Activated CD4-positive, alpha-beta T cell treated with anti-CD3 and anti-CD28 coated beads, Interleukin-2, amount 50 U/mL, for 4 hours (primary cell): ENCODE measurements at regions not wholly inside any gene's neighbourhood (a gene's known extent, or its start where the extent isn't known, plus 50 kb on each side); places are given as distances from the start of the nearest gene placed in this dataset.

Experiments used
- DNase-seq, 2 experiments: peaks; one replicate each; pipeline ENCODE4 v3.0.0-alpha.2; 2020

DNA sequence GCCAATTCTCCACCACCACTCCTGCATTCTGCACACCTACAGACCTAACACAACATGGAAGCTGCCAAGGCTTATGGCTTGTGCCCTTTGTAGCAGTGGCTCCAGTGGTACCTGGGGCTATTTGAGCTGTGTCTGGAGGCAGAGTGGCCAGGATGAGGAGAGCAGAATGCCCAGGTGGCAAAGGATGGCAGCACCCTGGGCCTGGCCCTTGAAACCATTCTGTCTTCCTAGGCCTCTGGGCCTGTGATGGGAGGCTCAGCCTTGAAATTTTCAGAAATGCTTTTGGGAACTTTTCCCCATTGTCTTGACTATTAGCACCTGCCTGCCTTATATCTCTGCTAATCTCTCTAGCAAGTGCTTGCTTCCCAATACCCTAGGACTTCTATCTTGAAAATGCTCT lies 241.7 kb downstream of the TMEM167A start:
- DNase-seq = no peak

DNA sequence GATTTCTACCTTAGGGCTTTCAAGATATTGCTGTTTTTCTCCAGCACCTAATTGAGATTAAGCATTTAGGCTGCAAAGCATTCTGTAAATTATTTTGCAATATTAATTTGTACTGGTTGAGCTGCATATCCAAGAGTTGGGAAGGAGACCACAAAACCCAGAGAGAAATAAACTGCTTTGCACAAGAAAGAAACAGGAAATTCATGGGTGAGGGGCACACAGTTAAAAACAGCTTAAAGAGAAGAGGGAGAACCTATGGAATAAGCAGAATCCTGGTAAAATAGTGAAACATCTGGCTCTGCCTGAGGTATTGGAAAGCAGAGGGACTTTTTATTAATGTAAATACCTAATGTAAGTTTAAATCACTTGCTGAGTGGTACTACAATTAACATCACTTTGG lies 243.0 kb downstream of the TMEM167A start:
- DNase-seq = no peak

DNA sequence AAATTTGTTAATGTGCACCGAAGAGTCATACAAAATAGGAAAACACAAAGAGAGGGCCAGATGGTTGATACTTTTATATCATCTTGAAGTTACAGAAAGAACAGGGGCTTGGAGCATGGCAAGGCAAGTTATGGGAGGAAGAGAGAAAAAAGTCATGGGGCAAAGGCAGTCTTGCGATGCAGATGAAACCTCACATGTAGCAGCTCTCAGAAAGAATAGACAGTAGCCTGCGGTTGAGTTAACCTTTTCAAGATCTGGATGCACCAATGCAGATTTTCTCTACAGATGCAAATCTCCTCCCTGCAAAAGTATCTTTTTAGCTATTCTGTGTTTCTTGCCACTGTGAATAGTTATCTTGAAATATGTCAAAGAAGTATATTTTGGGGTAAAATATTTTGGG lies 243.9 kb downstream of the TMEM167A start:
- no peak for DNase-seq

DNA sequence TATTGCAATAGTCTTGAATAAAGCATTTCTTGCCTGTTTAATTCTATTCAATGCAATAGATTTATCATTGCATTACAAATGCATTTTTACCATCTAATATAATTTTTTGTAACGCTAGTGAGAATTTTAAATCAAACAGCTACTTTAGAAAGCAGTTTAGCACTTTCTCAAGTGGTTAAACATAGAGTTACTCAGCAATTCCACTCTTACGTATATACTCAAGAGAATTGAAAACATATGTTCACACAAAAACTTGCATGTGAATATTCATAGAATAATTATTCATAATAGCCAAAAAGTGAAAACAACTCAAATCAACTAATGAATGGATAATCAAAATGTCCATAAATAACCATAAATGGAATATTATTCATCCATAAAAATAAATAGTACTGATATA lies 244.7 kb downstream of the TMEM167A start:
- DNase-seq = no peak

DNA sequence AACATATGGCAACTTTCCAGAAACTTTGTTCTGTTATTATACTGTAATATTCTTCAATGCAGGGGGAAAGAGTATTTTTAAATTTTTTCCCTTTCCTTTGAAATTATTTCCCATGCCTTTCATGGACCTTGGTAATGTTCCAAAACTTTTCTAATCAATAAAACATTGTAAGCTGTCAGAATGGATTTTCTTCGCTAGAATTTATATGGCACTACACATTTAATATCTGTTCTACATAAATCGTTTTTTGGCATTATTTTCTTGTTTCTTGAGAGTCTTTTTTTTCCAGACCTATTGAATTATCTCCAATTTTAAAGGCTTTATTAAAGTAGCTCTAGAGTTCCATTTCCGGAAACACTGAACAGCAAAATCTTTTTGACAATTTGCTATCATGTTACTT lies 249.0 kb downstream of the TMEM167A start:
- DNase-seq = no peak

DNA sequence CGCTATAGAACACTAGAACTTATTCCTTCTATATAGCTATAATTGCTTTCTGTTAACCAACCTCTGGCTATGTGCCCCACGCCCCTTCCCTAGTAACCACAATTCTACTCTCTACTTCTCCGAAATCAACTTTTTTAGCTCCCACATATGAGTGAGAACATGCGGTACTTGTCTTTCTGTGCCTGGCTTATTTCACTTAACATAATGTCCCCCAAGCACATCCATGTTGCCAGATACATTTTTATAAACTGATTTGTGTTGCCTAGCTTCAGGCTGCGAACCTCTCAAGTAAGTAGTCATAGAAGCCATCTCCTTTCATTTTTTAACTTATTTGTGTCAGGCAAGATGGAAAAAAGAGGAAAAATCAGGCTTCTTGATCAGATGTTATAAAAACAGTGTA lies 249.5 kb downstream of the TMEM167A start:
- DNase-seq = no peak

DNA sequence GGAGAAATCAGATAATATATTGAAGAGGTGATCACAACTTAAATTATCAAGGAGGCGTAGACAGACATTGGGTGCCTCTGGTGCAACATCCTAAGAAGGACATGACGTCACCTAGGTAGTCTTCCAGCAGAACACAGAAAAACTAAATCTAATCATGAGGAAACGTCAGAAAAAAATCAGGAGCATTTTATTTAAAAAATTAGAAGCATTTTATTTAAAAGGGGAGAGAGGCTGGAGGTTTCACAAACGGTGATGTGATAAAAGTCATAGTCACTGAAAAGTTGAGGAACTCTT lies 254.6 kb downstream of the TMEM167A start:
- DNase-seq = no peak

DNA sequence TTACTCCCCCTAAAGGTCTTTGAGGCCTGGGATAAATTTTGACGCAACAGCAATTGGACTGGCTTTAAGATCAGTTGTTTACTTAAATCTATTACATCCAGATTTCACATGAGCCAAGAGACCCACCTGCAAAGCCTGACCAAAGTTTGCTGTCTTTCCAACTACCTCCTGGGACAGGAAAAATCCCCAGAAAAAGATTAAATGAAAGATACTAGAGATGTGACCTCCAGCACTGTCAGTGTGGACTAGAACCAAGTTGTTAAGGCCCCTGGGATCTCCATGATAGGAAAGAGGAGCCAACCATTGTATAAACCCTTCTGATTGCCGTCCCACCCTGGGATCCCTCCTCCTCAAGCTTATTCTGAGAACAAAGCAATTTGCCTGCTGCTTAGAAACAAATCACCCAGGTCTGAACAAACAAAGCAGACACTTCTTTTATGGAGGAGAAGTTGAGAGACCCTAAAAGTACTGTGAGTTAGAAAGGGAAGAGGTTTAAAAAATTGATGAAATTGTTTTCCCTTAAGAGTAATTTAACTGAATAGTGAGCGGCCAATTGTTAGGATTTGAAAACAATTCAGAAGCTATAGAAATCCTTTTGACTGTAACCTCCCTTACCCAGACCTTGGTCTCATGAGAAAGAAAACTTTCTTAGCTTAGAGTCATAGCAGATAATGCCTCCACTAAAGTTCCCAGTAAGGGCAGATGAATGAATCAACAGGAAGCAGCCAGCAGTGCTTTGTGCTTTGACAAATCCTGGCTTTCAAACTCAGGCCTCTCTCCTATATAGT lies 255.2 kb downstream of the TMEM167A start:
- no peak for DNase-seq

DNA sequence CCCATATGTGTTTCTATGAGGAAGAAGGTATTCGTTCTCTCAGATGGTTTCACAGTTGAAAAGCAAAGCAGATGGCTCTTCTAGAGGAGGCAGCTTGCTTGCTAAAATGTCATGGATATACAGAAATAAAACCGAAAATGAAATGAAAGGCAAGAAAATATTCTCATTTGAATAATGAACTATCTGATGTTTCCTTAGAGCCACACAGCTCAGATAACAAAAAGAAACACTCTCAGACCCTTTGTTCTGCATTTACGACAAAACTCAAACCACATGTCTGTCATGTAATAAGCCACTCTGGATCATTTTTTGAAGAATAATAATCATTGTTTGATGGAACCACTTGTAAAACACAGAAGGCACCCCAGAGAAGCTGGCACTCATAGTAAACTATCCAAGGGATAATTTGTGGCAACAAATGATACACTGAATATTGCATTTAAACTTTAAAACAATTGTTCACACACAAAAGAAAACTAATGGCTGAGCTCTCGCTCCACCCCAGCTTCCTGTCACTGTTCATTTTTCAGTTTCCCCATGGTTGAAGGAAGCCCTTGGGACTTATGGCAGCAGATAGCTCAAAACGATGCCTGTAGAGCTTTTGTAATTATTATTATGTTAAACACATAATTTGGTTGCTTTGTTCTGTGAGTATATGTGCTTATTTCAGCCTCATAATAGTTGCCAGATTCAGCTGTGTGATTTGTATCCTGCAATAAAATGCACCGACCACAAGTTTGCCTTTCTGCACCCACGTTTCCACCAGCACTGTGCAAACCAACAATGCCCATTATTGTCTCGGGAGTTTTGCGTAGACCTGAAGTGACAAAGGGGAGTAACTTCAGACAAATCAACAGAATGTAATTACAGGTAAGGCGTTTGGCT lies 256.0 kb downstream of the TMEM167A start:
- DNase-seq = no peak

DNA sequence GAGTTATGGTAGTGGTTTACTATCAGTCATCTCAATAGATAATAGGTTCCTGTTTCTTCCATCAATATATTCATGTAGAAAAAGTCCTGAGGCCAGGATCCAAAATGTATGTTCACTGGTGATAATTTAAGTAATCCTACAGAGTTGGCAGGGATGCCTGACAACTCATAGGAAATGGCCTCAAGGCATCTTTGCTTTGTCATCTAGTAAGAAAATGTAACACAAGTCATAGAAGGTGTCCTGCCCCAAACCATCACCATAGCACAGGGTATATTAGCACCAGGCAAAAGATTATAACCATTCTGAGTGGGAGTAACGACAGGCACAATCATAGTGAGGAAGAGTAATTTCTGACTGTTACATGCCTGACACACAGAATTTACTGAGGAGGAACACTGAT lies 257.0 kb downstream of the TMEM167A start:
- no peak for DNase-seq

DNA sequence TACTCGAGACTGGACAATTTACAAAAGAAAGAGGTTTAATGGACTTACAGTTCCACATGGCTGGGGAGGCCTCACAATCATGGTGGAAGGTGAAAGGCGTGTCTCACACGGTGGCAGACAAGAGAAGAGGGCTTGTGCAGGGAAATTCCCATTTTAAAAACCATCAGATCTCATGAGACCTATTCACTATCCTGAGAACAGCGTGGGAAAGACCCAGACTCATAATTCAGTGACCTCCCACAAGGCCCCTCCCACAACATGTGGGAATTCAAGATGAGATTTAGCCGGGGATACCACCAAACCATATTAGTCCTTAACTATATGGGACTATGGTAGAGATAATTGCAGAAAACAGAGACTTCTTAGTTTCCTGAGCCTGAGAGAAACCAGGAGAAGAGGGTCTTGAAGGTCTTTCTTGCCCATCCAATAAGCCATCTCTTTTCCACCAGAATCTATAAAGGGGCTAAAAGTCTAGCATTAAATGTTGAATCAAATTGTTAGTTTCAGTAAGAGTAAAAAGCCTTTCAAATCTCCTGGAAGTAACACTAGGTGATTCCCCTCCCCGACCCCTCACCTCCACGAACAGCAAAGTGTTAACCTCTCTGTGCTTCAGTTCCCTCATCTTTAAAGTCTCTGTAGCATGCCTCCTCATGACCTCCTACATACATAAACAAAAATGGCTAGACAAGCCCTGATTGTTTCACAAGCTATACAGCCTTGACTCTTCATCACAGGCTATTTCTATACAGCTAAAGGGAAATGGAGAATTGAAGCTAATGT lies 259.1 kb downstream of the TMEM167A start:
- no peak for DNase-seq

DNA sequence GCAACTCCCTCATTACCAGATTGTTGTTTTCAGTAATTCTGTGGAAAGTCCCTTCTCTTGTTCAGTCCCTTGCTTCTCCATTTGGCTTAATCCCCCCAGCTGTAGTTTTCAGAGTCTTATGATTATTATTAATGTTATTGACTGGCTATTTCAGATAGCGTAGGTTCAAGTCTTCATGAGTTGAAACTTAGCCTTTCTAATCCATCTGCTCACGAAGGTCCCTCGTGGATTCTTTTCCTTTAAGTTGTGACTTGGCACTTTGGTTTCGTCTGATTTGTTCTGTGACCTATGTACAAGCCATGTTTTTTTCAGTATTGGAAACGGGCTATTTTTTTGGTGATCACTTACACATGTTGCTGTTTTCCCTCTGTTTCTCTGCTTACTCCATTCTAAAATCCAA lies 260.3 kb downstream of the TMEM167A start:
- no peak for DNase-seq

DNA sequence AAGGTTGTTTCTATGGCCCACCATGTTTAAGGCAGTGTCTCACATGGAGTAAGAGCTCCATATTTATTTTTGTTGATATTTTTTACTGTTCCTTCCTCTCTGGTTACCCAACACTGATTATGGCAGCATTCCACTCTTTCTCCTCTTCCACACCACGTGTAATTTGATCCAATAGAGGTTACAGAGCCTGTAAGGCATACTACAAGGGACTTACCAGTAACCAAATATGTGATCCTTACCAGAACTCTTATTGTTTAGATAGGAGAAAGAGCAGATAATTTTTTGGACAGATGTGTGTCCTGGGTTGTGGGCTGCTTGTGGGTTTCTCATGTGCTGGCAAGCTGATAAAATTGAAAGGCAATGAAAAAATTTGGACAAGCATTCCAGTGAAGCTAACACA lies 261.3 kb downstream of the TMEM167A start:
- DNase-seq = no peak

DNA sequence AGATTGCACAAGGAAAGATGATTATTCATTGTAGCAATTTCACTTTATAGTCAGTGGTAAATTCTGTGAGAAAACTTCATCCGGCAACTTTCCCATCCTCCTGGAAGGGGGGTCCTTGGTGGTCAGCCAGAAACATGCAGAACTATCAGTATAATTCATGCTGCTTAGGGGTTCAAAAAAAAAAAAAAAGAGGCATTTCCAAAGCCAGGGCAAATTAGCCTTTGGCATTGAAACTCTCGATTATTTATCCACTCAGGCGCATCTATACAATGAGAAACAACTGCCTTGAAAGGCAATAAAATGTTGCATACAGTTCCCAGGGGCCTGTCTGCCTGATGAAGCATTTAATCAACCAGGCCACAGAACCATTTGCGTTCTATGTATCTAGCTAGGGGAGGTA lies 263.3 kb downstream of the TMEM167A start:
- DNase-seq = no peak

DNA sequence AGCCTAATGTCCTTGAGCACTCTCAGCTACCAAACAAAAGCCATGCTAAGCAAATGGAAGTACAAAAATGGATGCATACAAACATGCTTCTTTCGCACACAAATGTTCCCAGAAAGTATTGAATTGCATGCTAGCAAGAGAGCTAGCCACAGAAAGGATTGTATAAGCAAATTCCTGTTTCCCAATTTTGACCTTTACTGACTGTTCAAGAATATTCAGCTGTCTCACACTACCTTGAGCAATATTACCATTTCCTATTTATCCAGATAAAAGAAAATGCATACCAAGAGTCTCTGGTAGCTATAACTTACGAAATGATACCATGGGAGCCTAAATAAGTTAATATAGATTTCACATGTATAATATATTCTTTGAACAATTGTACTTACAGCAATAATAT lies 264.6 kb downstream of the TMEM167A start:
- DNase-seq = no peak

DNA sequence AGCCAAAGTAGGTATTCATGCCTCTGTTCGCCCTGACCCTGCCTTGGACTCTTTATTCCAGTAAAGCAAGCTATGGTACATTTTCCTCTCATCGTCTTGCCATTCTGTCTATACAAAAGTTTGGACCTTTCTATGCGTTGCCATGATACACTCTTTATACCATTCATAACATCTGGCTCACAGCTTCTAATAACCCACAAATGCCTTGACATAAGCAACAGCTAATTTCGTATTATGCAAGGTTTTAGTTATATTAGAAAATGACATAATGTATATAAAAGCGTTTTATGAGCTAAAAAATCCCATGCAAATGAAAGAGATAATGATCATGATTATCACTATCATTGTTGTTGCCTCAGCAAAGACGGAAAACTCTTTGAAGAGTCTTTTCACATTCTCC lies 265.7 kb downstream of the TMEM167A start:
- DNase-seq = no peak

DNA sequence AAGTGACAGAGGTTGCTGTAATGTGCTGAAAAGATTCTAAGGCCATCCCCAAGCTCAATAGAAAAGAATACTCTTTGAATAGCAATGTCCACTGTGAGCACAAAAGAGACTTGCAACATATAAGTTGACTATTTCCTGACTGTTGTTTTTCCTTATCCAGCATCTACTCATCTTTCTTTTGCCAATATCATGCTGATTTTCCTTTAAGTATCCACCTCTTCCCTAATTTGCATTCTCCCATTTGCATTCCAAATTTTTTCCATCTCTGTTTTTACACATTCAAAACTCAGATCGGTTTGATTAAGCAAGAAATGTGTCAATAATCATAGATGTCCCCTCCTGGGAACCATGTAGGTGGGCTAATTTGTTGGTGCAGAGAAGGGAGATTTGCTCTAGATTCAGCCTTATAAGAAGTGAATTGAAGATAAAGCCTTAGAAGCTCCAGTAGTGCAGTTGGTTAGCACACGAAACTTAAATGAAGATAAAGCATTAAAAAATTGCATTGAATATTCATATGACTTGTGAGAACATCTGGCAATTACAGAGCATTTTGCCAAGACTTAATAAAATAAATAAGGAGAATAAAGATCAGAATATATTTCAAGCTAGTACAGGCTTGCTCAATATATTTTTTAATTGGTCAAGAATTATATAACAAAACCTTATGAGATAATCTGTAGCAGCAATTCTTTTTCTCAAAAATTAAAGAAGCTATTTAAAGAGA lies 267.6 kb downstream of the TMEM167A start:
- no peak for DNase-seq

DNA sequence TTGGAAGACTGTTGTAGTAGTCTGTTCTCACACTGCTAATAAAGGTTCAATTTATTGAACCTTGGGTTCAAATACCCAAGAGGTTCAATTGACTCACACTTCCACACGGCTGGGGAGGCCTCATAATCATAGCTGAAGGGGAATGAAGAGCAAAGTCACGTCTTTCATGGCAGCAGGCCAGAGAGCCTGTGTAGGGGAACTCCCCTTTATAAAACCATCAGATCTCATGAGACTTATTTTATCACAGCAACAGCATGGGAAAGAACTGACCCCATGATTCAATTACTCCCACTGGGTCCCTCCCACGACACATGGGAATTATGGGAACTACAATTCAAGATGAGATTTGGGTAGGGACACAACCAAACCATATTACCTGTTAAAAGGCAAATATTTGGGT lies 268.2 kb downstream of the TMEM167A start:
- no peak for DNase-seq

DNA sequence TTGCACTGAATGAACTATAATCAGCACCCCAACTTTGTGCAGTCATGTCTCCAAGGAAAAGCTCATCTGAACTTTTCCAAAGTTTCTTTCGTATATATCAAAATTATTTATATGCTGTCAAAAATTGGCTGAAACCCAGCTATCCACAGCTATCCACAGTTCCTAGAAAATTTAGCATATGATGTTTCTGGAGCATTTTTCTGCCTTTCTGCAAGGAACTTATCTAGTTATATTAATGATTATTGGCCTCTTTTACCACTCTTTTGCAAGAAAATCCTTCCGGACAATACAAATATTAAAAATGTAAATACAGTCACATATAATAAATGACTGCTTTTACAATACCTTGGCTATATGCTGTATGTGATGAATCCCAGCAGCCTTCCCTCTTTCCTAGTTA lies 270.2 kb downstream of the TMEM167A start:
- no peak for DNase-seq

DNA sequence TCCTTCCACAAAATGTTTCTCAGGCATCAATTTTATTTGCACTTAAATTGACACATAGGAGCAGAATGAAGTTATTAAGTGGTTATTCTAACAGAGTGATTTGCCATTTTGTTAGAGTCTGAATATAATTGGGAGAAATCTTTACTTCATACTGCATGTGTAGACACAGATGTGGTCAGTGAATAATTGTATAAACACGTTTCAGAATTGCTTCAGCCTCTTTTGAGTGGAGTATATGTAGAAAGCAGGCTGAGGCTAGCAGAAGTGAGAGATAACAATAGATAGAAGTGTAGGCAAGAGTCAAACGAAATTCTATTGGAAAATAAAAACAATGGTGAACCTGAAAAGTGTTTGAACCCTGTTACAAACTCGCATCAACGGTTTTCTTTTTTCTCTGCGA lies 270.7 kb downstream of the TMEM167A start:
- DNase-seq = no peak

DNA sequence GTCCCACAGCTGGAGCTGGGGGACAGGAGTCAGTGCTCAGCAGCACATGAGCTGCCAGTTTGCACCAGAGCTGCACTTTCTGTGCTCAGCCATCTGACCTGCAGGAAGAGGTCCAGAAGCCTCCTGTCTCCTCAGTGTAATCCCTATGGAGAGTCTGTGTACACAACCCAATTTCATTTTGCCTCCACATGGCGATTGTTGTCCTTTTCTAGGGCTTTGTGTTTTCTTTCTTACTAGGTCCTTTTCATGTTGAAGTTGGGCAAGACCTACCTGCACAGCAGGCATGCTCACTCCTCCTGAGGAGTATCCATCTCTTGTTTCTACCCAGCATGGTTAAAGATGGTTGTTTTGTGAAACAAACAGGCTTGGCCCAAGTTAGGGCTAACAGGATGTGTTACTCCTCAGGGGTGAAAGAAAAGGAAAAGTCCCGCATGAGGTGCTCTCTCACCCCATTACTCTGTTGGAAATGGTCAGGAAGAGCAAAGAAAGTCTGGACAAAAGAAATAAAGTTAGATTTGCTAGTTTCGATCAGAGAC lies 273.0 kb downstream of the TMEM167A start:
- no peak for DNase-seq

DNA sequence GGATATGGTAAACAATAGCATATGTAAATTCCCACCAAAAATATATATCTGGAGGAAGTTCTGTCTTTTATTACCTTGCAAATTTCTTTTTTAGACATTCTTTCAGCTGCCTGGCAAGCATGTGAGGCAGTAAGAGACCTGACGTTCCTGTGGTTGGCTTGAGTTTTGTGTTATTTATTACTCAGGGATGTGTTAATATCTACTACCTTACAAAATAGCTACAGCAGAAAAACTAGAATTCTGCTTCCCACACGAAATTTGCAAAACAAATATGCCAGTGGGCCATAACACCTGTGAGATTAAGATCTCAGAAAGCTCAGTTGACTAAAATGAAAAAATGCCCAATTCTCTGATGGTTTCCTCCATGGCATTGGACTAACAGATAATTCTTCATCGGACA lies 274.2 kb downstream of the TMEM167A start:
- no peak for DNase-seq

DNA sequence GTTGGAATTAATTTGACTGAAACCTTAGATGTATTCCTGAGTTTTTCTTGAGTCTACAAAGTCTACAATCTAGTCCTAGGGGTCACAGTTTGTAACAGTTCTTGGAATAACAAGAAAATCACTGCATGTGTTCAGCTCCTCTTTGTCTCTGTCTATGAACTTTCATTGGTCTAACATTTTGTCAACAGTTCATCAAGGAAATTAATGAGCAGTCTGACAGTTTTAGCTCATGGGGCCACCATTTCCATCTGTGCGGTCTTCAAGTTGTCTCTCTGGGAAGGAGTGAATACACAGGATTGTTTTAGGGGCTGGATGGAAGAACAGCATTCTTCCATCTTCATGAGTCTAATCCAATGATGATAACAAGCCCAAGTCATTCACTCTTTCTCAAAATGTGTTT lies 276.4 kb downstream of the TMEM167A start:
- DNase-seq = no peak
